Pulmonary artery endothelial cell (primary cell): ENCODE measurements at regions not wholly inside any gene's neighbourhood (a gene's known extent, or its start where the extent isn't known, plus 50 kb on each side); places are given as distances from the start of the nearest gene placed in this dataset.

Experiments
- DNase-seq: peaks from one replicate; pipeline ENCODE4 v3.0.0-alpha.2; 2011; ENCODE audit warnings: low read depth, low spot score

DNA sequence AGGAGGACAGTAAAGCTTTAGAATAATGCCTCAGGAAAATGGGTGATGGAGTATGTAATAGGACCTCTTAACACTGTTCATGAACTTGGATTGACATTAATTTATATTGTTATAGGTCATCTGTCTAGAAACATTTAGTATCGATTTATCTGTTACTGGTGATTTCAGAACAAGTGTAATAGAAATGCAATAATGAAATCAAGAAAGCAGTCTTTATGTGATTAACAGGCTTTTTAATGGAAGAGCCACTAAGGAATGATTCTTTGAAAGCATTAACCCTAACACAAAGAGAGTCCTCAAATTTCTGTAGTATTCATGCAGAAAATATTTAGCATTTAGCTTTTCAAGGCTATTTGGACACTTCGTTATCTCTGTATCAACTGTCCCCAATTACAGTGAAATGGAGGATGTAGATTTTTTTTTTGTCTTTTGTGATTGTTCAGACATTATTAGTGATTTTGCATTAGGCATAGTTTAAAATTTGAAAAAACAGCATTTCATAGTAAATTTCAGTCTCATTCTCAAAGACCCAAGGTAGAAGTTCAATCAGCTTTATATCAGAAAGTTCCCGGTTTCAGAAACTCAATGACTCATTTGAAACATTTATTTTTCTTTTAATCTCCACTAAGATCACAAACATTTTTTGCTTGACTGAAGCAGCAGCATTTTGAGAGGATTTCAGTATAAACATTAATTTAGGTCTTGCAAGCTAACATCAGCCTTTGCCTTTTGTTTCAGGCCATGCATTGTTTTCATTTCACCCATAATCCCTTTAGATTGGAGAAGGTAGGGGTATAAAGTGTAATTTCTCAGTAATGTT is 56.3 kb downstream of the AGTR2 start:
- DNase-seq: no peak

DNA sequence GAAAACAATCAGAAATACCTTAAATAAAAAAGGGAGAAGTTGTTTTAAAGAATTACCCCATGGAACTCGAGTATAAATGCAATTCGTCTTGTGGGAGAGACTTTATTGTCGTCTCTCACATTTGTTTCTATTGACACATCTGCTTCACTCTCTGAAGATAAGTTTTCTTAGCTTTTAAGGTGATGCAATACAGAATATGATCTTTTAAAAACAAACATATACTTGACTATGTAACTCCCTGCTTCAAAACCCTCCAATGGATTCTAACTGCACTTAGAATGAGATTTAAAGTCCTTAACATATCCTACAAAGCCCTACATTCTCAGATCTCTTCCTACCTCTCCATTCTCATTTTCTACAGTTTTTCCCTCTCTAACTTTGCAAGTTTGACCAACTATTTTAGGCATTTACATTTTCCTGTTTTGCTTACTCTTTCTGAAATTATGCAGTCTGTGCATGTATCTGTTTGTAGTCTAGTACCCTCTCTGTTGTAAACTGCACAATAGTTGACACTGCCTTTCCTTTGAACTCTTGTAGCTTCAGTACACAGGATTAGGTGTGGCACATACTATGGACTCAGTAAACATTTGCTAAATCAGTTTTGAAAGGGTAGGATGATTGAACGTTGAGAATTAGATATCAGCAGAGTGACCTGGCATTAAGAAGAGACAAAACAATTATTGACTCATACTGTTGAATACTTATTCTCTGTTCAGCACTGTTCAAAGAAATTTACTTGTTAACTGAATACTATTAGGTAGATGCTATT is 59.8 kb downstream of the AGTR2 start:
- no peak for DNase-seq

DNA sequence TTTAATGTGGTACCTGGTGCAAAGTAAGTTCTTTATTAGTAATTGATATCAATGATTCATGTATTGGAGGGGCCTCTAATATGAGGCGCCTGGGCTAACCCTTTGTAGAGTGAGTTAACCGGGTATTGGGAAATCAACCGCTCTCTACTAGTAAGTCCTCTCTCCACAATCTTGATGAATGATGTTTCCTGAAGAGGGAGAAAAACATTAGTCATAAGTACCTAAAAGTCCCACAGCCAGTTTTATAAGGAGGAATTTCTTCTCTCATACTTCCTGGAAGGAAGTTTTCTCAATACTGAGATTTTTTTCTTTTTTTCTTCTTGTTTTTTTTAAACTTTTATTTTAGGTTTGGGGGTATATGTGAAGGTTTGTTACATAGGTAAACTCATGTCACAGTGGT is 62.3 kb downstream of the AGTR2 start:
- DNase-seq: no peak

DNA sequence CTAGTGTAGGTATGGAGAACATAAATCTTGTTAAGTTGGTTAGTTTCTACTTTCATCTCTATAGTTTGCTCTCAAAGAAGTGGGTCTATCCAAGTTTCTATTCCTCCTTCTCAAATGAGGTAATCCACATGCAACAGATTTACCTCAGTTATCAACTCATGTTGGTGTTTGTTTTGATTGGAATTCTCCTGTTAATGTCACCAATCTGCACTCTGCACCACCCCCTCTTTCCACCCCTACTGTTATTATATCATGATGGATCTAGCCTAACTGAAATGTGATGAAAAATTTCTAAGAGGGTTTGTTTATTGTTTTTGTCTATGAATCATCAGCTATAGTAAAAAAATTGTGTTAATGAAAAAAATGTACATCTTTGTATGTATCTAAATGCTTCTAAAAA is 66.1 kb downstream of the AGTR2 start:
- no peak for DNase-seq

- DNase-seq: no peak
These were observed 67.5 kb downstream of the AGTR2 start for GRCh38 chrX:116238093-116238492.

- no peak for DNase-seq
These were observed 68.2 kb downstream of the AGTR2 start for GRCh38 chrX:116238567-116239255.

DNA sequence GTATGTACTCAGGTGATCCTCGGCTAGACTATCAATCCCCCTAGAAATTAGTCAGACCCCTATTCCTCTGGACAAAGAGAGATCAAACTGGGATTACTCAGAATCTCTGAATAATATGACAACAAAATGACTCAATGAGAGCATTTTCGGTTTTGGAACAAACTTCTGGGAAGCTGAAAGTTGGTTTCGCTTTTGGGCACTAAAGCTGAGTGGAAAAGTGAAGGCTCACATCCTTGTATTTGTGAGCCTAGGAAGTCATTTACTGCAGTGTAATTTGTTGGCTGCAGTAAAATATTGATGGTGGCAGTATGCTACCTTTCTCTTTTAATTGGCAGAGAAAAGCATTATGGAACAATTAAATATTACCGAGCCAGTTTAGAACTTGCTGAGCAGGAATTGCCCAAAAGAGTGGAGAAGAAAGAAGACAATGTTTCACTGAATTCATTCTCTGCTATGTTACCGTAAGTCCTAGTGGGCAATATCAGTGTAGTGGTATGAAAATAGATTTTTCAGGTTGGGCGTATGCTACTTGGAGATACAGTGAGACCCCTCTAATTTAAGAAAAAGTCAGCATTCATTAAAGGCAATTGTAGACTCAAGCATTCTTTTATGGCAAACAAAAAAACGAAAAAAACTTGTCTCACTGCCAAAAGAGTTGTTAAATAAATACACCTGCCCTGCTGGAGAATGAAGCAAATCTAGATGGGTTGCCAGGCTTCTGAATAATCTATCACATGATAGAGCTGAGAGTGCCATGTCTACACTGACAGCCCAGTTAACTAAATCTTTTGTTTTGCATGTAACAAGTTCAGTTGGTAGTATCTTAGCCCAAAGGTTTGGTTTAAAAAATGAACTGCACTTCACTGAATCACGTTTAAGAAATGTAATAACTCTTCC is 69.6 kb downstream of the AGTR2 start:
- no peak for DNase-seq

- no peak for DNase-seq
These were observed 70.5 kb downstream of the AGTR2 start for GRCh38 chrX:116241001-116241400.

GRCh38 chrX:116243039-116243438 is 72.5 kb downstream of the AGTR2 start:
- DNase-seq: no peak

- no peak for DNase-seq
These were observed 75.7 kb downstream of the AGTR2 start for GRCh38 chrX:116246261-116246660.

- DNase-seq: no peak
These were observed 97.0 kb downstream of the AGTR2 start for GRCh38 chrX:116267511-116268040.

- peak; percentile 5 for DNase-seq
These were observed 101.8 kb downstream of the AGTR2 start for GRCh38 chrX:116272322-116272721.

GRCh38 chrX:116272861-116273260 is 102.3 kb downstream of the AGTR2 start:
- DNase-seq: no peak

GRCh38 chrX:116276261-116276660 is 105.7 kb downstream of the AGTR2 start:
- no peak for DNase-seq

DNA sequence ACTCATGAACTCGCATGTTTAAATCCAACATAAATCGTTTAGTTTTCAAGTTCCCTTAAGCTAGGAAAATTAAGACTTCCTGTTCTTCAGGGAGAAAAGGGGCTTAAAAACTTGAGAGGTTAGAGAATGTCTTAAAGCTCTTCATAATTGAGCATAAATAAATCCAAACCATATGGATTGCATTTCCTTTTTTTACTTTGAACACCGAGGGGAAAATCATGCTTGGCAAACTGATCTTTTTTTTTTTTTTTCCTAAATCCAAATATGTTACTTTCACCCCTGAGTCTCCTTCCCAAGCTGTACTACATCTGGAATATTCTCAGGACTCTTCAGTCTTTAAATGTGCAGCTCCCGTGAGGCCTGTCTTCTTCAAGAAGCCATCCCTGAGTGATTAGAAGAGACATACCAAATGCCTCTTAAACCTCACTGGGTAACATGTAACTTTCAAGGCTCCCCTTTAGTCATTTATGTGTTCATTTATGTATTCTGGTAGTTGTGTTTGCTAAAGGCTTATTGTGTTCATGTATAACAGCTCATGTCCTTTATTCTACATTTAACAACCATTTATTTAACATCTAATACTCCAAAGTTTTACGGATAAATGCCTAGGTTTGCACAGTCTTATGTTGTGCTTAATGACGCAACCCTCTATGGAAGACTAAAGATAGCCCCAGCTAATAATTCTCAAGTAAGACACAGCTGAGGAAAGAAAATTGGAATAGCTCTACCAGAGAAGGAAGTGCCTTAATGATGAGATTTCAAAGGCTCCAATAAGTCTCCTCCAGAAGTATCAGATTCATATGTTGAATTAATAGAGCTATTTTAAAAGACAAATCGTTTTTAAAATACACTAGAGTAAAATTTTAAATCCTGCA is 107.0 kb downstream of the AGTR2 start:
- DNase-seq: no peak

- DNase-seq: no peak
These were observed 108.3 kb downstream of the AGTR2 start for GRCh38 chrX:116278826-116279225.

DNA sequence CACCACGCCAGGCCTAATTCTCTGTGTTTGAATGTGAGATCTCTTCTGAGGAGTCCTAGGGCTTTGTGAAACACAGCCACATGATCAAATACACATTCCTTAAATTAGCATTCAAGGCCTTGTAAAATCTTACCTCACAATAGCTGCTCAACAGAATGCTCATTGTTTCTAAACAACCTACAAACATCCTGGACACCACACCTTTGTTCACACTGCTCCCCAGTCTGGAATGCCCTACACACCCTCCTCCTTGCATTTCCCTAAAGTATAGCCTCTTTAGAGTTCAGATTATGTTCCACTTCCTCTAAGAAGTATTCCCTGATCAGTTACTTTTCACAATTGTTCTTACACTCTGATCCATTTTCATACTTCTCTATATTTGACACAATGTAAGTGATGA is 110.6 kb downstream of the AGTR2 start:
- no peak for DNase-seq

GRCh38 chrX:116282751-116283150 is 112.2 kb downstream of the AGTR2 start:
- DNase-seq: no peak

DNA sequence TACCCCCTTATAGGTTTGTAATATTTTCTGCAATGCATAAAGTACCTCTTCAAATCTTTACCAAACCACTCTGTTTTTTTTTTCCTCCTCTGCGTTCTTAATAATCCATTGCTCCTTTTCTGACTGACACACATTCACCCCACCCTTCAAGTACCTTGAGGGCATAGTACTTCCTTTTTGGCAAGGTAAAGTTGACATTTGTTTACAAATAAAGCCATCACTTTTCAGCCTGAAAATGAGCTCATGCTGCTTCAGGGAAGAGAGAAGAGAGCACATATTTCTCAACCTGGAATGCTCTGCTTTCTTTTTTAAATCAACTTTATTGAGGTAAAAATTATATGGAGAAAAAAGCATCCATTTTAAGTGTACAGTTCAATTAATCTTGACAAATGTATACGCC is 113.9 kb downstream of the AGTR2 start:
- DNase-seq: no peak

DNA sequence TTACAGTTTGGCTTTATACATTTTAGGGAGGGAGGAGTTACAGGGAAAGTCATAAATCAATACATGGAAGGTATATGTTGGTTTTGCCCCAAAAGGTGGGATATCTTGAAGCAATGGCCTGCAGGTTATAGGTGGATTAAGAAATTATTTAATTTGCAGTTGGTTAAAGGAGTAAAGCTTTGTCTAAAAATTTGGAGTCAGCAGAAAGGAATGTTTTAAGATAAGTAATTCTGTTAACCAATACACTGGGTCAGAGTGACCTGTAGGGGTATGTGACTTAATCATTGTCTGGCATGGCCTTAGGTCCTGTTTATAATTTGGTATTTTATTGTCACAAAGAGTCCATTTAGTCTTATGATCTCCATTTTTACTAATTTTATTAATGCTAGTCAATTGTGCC is 115.0 kb downstream of the AGTR2 start:
- no peak for DNase-seq
